ENCODE measurements at regions not wholly inside any gene's neighbourhood (a gene's known extent, or its start where the extent isn't known, plus 50 kb on each side); places are given as distances from the start of the nearest gene placed in this dataset.

- no peak overlapping the region for H3K4me3 ChIP-seq (ENCODE audit: low read depth, low read length)
Observed at GRCh38 chr14:101130861-101131260, 227.3 kb upstream of the RTL1 start.

GRCh38 chr14:101131451-101131916, 228.0 kb upstream of the RTL1 start:
- H3K4me3 ChIP-seq (ENCODE audit: low read depth, low read length): no peak overlapping the region

GRCh38 chr14:101132051-101132571, 228.6 kb upstream of the RTL1 start:
- H3K4me3 ChIP-seq (ENCODE audit: low read depth, low read length): no peak overlapping the region

GRCh38 chr14:101132588-101132987, 229.1 kb upstream of the RTL1 start:
- H3K4me3 ChIP-seq (ENCODE audit: low read depth, low read length): no peak overlapping the region

DNA sequence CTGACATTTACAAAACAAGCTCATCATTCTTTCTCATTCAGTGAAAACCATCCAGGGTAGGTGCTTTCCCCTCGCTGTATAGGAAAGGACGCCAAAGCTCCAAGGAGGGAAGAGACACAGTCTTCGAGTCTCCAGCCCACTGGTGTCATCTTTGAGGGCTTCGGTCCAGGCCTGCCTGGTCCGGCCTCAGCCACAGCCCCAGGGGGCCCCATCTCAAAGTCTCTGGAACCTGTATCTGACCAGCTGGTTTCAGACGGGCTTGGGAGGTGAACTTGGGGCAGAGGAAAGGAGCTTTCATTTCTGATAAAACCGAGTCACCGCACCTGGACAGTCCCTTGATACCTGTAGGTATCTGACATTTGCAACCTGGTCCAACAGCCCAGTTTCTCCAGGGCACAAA, 229.5 kb upstream of the RTL1 start:
- H3K4me3 ChIP-seq (ENCODE audit: low read depth, low read length): no peak overlapping the region

- no peak overlapping the region for H3K4me3 ChIP-seq (ENCODE audit: low read depth, low read length)
Observed at GRCh38 chr14:101134161-101134631, 230.7 kb upstream of the RTL1 start.

GRCh38 chr14:101134851-101135433, 231.4 kb upstream of the RTL1 start:
- H3K4me3 ChIP-seq (ENCODE audit: low read depth, low read length): no peak overlapping the region

DNA sequence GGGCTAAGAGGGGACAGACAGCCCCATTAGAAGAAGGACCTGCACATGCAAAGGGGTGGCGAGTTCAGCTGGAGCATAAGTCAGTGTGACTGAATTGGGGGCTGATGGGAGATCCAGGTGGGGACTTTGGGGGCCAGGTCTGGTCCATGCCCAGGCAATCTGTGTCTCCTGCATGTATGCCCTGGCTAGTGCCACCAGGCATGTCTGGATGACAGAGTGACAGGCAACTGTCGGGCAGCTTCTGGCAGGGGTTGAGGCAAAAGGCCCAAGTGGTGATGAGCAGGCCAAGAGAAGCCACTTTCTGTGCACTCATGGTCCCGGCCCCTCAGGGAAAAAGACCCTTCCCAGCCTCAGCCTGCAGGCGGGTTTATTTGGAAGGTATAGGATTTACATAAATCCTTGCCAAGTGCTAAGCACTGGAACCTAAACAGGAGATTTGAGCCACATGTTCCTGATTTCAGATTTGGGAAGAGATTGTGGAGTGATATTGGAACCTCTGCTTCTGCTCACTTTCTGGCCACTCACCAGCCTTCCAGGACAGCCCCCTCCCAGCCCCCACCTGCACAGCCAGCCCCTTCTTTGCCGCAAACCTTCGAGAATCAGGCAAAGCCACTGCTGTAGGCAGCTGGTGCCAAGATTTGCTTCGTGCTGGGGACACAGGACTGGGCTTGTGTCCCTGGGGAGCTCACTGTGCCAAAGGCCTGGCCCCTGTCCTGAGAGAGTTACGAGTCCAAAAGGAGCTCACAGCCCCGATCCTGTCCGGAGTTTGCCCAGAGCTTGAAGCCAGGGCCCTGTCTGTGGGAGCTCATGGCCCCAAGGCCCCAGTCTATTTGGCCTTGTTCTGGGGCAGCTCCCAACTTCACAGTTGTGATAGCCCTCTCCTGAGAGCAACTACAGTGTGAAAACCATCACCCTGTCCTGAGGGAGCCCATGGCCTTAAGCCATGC, 232.5 kb upstream of the RTL1 start:
- no peak overlapping the region for H3K4me3 ChIP-seq (ENCODE audit: low read depth, low read length)

DNA sequence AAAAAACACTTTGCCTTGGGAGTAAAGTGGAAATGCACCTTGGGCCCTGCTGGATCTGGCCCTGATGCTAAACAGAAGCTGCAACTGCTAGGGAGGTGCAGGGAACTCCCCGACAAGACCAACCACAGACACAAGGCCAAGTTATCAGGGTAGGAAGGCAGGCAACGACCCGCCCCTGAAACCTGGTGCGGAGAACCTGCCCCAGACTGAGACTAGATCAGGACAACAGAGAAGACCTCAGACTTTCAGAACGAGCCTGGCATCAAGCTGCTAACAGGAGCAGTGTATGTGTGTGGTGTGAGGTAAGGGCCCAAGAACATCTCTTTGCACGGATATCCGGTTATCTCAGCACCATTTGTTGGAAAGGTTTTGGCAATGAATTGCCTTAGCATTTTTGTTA, 233.7 kb upstream of the RTL1 start:
- no peak overlapping the region for H3K4me3 ChIP-seq (ENCODE audit: low read depth, low read length)

DNA sequence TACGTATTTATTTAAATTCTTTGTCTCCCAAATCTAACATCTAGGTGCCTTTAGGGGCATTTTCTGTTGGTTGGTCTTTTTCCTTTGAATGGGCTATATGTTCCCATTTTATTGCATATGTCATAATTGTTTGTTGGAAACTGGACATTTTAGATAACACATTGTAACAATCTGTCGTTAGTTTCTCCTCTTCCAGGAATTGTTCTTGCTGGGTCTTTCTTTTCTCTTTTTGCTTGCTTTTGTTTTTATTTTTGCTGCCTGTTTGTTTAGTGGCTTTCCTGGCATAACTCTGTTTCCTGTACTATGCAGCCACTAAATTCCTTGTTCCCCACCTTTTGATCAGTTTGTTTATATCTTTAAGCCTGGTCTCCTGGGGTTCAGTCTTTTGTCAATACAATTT, 244.3 kb upstream of the RTL1 start:
- no peak overlapping the region for H3K4me3 ChIP-seq (ENCODE audit: low read depth, low read length)

GRCh38 chr14:101150039-101150610, 246.6 kb upstream of the RTL1 start:
- H3K4me3 ChIP-seq (ENCODE audit: low read depth, low read length): no peak overlapping the region

DNA sequence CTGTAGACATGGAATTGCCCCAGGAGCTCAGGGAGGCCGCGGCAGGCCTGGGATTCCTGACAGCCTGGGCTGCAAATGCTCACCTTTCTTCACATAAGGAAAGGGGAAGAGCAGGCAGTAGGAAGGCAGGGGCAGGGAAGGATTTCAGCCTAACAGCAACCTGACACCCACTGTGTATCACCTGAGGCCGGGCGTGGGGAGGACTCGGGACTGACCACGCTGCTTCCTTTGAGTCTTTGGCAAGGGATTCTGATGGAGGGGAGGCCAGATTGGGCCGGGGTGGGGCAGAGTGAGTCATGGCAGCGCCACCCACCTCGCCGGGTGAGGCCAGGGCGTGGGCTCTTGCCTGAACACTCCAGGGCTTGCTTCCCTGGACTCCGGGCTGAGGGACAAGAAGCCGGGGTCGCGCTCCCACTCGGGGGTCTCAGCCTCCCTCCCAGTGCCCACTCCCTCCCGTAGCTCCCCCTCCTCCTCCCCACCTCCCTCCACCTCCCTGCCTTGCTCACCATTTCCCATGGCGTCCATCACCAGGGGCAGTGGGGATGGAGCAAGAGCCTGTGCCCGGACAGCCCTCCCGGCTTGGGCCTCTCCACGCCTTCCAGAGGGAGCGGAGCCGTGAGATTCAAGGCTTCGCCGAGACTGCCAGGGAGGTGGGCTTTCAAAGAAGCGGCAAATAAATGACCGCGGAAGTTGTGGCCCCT, 247.9 kb upstream of the RTL1 start:
- no peak overlapping the region for H3K4me3 ChIP-seq (ENCODE audit: low read depth, low read length)

DNA sequence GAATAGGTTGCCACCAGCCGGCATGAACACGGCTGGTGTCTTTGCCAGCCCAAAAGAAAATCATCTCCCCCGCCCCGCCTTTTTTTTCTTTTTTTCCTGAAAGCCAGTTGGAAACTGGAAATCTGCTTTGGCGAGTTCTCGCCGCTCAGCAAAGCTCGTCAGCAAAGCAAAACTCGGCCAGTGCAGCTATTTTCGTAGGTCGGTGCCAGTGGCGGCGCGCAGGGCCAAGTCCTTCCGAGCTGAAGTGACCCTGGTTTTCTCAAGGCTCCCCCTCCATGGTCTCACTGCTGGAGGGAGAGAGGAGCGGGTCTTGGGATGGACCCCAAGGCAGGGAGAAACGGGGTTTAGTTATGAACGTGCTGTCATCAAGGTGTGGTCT, 248.4 kb upstream of the RTL1 start:
- no peak overlapping the region for H3K4me3 ChIP-seq (ENCODE audit: low read depth, low read length)

DNA sequence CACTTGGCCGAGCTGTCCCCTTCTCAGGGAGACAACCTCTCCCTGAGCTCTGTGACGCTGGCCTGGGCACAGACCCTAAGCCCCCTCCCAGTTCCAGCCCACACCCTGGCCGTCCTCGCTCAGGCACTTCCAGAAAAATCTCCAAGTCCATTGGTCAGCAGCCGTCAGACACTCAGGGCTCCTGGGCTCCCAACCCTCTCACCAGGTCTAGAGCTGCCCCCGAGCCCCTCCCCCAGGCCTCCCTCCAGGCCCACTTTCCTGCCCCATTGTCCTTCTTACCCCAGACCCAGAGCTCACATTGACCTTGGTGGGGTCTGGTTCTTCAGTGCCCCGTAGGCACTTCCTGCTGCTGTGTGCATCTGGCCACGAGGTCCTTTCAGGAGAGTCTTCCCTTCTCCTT, 249.3 kb upstream of the RTL1 start:
- H3K4me3 ChIP-seq (ENCODE audit: low read depth, low read length): no peak overlapping the region

GRCh38 chr14:101153691-101154090, 250.2 kb upstream of the RTL1 start:
- H3K4me3 ChIP-seq (ENCODE audit: low read depth, low read length): no peak overlapping the region

- no peak overlapping the region for H3K4me3 ChIP-seq (ENCODE audit: low read depth, low read length)
Observed at GRCh38 chr14:101155575-101155974, 252.1 kb upstream of the RTL1 start.

- no peak overlapping the region for H3K4me3 ChIP-seq (ENCODE audit: low read depth, low read length)
Observed at GRCh38 chr14:101167428-101167827, 263.9 kb upstream of the RTL1 start.

GRCh38 chr14:101169267-101169666, 265.7 kb upstream of the RTL1 start:
- no peak overlapping the region for H3K4me3 ChIP-seq (ENCODE audit: low read depth, low read length)

DNA sequence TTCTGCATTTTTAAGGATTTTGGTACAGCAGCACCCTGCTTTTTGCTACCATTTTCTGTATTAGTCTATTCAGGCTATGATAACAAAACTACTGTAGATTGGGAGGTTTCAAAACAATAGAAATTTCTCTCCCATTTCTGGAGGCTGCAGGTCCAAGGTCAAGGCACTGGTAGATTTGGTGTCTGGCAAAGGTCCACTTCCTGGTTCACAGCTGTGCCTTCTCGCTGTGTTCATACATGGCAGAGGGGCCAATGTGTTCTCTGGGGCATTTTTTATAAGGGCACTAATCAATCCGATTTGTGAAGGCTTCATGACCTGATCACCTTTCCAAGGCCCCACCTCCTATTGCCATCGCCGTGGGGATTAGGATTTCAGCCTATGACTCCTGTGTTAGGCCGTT, 268.1 kb upstream of the RTL1 start:
- H3K4me3 ChIP-seq (ENCODE audit: low read depth, low read length): no peak overlapping the region

DNA sequence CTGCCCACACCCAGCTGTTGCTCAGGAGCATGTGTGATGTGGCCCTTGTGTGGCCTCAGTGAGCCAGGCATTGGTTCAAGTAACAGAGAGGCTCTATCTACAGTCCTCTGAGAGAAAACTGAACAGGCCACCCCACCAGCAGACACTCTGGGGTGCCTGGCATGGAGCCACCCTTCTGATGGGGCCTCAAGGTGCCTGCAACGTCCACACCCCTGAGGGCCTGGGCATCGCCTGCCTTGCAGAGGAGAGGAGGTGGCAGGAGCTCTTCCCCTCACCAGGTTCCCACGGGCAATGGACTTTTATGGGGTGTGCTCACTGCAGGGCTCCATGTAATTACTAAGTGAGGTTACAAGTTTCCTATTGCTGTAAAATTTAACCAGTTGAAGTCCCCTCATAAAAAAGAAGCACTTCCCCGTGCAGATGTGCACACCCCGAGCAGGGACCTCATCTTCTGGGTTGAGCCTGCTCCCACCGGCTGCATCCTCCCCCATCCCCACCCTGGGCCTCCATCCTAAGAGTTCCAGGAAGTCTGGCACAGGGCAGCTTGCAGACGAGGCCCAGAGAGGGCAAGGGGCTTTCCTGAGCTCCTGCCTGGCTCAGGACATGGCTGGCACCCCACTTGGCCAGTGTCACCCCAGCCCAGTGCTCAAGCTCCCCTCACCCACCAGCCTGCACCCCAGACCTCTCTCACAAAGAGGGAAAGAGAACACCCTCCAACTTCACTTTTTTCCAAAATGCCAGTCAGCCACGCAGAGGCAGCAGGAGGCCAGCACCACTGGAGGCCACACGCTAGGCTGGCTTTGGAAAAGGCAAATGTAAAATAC, 270.4 kb upstream of the RTL1 start:
- no peak overlapping the region for H3K4me3 ChIP-seq (ENCODE audit: low read depth, low read length)
